GM19395 (cell line): ENCODE measurements at regions not wholly inside any gene's neighbourhood (a gene's known extent, or its start where the extent isn't known, plus 50 kb on each side); places are given as distances from the start of the nearest gene placed in this dataset.
"Not testable (repeated sequence)": the region's sequence is repeated elsewhere in the genome, so short reads cannot be mapped to it uniquely, and the experiment has no call there.

Experiments used
- ATAC-seq: cut with Tn5 transposase; IDR thresholded peaks from one replicate; pipeline ENCODE4 v1.9.1; 2021; ENCODE audit warnings: mild to moderate bottlenecking, moderate library complexity; ENCODE audit not compliant: unreplicated experiment

DNA sequence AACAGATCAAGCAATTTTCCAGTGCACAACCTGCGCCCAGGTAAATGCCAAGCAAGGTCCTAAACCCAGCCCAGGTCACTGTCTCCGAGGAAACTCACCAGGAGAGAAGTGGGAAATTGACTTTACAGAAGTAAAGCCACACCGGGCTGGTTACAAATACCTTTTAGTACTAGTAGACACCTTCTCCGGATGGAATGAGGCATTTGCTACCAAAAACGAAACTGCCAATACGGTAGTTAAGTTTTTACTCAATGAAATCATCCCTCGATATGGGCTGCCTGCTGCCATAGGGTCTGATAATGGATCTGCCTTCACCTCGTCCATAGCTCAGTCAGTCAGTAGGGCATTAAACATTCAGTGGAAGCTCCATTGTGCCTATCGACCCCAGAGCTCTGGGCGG, 459.0 kb upstream of the HTR1E start:
- ATAC-seq = not testable (repeated sequence)

DNA sequence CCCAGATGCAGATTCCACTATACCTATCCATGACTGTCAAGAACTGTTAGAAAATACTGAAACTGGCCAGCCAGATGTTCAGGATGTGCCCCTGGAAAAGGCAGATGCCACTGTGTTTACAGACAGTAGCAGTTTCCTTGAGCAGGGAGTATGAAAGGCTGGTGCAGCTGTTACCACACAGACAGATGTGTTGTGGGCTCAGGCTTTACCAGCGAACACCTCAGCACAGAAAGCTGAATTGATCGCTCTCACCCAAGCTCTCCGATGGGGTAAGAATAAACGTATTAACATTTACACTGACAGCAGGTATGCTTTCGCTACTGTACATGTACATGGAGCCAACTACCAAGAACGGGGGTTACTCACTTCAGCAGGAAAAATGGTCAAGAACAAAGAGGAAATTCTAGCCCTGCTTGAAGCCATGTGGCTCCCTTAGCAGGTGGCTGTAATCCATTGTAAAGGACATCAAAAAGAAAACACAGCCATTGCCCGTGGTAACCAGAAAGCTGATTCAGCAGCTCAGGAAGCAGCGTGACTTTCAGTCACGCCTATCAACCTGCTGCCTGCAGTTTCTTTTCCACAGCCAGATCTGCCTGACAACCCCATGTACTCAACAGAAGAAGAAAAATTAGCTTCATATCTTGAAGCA, 459.7 kb upstream of the HTR1E start:
- ATAC-seq = no peak

DNA sequence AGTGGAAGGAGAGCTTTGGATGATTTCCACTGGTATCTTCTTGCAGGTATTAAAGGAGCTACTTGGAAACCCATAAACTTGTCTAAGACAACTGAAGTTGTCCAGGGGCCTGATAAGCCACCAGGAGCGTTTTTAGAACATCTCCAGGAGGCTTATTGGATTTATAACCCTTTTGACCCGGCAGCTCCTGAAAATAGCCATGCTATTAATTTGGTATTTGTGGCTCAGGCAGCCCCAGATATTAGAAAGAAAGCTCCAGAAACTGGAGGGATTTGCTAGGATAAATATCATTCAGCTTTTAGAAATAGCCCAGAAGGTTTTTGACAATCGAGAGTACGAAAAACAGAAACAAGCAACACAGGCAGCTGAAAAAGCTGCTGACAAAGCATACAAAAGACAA, 461.0 kb upstream of the HTR1E start:
- ATAC-seq = no peak

DNA sequence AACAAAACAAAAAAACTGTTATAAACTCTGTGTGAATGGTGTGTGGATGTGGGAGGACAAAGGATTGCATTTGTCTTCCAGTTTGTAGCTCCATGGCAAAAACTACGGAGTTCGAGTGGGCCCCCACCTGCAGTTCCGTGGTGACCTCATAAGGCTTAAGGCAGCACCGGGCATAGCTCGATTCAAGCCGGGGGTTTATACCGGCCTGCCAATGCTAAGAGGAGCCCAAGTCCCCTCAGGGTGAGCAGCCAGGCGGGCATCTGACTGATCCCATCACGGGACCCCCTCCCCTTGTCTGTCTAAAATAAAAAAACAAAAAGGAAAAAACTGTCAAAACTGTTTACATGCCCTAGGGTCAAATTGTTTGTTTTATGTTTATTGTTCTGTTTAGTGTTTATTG, 463.2 kb upstream of the HTR1E start:
- no peak for ATAC-seq

DNA sequence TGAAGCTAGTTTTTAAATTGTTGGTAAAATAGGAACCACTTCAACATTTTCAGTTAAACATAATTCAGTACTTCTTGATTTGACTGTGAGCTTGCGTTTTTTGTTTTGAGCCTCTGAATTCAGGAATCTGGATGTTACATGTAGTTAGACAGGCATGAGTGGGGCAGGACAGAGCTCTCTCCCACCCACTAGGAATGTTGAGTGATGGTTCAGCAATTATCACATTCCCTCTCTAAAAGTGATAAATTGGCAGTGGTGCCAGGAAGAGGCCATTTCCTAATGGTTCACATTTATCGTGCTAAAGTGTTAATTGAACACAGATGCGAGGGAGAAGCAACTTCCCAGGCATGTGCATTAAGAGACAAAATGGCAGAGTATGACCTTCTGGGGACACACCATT, 465.5 kb upstream of the HTR1E start:
- ATAC-seq = no peak

DNA sequence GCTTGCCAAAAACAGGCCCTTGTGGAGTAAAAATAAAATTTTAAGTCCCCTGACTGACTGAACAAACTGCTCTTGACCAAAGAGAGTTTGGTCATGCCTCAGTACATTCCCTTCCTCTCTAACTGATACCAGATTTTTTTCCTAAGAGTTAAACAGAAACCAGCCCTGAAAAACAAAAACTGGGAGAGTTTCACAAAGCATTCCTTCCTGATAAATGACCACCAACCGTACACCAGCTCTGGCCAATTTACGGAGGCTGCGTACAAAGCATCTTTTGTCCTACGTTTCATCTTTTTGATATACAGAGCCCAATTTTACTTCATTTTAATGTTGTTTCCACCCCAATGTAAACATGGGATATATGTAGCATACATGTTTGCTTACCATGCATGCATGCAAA, 477.4 kb upstream of the HTR1E start:
- ATAC-seq = no peak

DNA sequence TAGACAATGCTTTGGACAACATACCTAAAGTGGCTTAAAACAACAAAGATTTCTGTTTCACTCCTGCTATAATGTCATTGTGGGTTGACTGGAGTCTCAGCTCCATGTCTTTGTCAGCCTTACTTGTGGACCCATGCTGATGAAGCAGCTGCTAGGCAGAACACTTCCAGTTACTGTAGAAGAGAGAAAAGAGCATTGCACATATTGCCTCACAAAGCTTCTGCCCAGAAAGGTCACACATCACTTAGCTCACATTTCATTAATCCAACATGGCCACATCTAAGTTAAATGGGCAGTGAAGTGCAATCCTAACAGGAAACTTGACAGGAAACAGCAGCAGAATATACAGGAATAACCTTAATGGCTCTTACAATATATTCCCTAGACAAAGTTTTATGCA, 480.5 kb upstream of the HTR1E start:
- no peak for ATAC-seq

DNA sequence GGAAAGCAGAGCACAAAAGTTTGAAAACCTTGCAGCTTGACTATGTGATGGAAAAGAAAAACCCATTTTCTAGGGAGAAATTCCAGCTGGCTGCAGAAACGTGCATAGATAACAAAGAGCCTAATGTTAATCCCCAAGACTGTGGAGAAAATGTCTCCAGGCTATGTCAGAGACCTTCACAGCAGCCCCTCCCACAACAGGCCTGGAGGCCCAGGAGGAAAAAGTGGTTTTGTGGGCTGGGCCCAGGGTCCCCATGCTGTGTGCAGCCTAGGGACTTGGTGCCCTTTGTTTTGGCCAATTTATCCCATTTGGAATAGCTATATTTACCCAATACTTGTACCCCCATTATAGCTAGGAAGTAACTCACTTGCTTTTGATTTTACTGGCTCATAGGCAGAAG, 484.1 kb upstream of the HTR1E start:
- ATAC-seq = no peak

DNA sequence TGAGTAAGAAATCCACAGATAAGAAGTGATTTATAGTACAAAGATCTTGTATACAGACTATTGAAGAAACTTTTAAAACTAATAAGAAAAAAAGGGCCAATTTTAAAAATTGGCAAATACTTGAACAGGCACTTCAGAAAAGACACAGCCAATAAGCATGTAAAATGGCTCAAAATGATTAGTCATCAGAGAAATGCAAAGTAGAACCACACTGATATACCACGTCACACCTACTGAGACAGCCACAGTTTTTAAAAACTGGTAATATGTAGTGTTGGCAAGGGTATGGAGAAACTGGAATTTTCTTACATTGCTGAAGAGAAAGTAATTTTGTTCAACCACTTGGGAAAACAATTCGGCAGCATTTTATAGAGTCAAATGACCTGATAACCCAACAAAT, 488.9 kb upstream of the HTR1E start:
- no peak for ATAC-seq

DNA sequence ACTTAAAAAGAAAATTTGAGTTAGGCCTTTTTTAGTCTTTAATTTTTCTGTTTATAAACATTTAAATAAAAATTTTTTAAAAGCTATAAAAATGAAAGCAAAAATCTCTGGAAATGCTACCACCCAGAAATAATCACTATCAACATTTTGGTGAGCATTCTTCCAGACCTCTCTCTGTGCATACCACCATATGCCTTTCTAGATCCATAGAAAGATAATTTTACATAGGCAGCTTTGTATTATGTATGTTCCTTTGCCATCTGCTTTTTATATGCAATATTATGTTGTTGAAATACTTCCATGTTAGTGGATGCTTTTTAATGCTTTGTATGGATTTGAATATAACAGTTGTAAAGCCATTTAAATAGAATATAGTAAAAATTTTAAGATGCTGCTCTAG, 496.7 kb upstream of the HTR1E start:
- no peak for ATAC-seq

DNA sequence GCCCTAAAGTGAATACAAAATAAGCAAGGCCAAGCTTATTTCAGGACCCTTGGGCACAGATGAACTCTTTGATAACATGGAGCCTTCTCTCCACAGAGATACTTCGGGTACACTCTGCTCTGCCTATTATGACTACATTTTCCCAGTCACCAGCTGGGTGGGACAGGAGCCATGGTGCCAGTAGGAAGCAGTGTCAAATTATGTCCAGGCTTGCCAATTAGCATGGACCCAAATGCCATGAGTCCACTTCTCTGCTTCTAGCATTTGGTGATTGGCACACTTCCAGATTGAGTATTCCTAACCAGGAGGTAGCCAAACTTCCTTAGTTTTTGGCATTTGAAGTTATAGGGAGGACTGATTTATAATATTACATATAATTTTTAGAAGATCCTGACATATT, 513.8 kb upstream of the HTR1E start:
- no peak for ATAC-seq

DNA sequence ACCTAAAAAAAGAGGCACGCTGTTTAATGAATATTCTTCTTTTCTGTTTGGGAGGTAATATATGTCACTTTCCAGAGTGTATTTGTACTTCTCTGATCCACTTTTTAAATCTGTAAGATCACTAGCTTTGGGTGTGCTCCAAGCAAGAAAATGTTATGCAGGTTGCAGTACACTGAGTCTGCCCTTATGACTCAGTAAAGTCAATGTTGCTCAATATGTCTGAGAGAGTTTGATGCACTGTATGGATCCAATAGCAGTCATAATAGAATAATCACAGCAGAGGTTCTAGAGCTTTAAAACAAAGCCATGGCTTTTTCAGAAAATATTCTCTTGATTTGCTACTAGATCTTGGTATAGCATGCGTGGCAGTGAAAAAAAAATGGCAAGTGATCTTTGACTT, 525.3 kb upstream of the HTR1E start:
- ATAC-seq = no peak

DNA sequence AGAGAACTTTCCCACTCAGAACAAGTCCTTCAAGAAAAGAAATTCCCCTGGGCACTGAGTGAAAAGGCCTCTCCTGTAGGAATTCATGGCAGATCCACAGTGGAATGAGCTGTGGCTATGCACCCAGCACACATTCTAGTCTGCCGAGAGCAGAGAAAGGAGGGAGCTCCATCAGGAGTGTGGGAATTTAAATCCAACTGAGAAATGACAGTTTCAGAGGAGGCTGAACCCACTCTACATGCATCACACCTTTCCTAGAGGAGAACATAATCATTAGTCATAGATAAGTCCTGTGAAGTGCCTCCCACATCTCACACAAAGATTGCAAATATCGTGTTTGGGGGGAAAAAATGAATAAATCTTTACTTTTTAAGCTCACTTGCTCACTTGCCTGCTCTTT, 530.2 kb upstream of the HTR1E start:
- ATAC-seq = no peak

DNA sequence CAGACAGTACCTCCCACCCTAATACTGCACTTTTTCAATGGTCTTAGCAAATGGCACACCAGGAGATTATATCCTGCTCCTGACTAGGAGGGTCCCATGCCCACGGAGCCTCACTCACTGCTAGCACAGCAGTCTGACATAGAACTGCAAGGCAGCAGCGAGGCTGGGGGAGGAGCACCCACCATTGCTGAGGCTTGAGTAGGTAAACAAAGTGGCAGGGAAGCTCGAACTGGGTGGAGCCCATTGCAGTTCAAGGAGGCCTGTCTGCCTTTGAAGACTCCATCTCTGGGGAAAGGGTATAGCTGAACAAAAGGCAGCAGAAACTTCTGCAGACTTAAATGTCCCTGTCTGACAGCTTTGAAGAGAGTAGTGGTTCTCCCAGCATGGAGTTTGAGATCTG, 544.5 kb upstream of the HTR1E start:
- ATAC-seq = not testable (repeated sequence)

DNA sequence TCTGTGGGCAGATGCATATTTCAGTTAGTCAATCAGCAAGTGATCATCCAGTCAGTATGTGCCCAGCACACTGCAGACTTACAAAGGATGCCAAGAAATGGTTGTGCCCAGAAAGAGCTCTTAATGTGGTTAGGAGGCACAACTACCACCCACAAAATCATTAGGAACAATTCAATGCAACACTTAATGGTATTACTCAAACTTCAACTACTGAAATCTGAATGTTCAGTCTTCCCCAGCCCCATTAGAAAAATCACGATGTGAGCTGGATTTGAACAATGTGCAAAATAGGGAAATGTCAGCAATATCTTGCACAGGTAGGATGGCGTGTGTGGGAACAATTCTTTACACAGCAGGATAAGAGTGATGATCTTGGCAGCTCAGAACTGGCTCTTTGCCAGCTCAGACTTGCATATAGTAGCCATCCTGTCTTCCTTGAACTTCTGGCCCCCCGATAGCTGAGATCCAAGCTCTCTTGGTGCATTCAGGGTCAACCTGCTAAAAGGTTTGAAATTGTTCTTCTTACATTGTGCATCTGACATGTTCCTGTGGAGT, 556.7 kb upstream of the HTR1E start:
- no peak for ATAC-seq

DNA sequence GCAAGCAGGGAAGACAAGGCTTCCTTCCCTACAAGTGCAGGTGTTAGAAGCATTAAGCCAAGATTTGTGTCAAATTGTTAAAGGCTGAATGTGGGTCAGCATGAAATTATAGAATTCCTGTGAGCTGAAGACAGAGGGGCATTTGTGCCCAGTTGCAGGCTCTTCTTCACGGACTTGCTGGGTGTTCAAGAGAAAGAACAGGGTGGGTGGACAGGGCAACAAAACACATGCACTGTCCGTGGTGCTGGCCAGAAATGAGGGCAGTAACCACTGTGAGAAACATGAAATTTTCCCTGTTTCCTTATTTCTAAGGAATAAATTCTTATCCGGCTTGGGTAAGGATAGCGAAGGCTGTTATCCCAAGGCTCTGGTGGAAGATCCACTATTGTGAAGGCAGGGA, 579.5 kb upstream of the HTR1E start:
- no peak for ATAC-seq

DNA sequence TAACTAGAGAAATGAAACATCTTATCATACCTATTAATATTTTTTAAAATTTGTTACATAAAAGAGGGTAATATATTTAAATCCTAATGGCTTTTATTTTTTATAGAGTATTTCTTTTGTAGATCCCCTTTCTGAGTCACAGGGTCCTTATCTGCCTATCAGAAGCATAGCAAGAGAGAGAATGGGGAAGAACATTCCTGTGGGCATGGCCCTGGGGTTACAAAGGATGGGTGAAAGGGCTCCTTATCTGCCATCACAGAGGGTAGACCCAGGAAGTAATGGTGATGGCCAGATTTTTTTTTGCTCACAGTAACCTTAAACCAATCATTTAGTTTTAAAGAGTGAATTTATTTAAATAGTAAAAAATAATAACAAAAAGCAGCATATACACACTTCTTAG, 582.1 kb upstream of the HTR1E start:
- ATAC-seq = no peak

DNA sequence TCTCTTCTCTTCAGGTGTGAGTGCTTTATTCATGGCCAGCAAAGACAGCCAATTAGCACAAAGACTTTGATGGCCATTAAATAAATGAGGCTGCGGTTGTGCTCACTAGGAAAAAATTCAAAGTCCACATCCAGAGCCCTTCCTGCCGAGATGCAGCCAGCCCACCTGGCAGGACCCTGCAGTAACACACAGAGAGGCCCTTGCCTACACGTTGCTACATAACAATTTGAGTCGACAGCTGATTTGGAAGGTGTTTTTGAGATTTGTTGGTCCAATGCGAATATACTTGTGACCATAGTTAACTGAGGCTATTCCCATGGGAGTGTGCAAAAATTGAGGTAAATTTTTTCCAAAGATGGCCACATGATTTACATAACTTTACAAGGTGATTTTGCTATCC, 605.4 kb upstream of the HTR1E start:
- ATAC-seq = no peak

DNA sequence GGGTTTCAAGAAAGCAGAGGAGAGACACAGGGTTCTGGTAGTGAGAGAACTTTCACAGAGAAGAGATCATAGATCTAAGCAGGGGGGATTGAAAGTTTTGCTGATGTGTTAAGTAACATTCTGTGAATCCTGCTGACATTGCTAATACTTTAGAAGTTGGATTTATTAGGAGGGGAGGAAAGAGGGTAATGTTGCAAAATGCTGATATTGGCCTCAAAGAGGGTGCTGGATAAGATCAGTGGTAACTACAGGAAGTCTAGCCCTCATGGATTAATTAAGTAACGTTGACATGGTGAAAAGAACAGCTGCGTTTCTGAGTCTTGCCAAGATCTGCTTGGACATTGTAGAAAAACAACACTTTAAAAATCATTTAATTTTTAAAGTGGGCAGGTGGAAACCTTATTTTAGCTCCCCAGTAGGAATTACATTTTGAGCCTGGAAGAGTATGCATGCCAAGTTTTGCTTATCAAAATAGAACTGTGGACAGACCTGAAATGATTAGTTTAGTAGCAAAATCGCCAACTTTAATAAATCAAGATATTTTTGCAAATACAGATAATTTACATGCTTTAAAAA, 606.0 kb upstream of the HTR1E start:
- ATAC-seq = no peak

DNA sequence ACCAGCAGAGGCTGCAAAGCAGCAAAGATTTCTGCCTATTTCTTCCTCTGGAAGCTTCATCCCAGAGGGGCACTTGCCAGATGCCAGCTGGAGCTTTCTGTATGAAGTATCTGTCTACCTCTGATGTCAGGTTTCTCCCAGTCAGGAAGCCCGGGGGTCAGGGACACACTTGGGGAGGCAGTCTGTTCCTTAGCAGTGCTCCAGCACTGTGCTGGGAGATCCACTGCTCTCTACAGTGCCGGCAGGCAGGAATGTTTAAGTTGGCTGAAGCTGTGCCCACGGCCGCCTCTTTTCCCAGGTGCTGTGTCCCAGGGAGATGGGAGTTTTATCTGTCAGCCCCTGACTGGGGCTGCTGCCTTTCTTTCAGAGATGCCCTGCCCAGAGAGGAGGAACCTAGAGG, 631.1 kb upstream of the HTR1E start:
- ATAC-seq = no peak

DNA sequence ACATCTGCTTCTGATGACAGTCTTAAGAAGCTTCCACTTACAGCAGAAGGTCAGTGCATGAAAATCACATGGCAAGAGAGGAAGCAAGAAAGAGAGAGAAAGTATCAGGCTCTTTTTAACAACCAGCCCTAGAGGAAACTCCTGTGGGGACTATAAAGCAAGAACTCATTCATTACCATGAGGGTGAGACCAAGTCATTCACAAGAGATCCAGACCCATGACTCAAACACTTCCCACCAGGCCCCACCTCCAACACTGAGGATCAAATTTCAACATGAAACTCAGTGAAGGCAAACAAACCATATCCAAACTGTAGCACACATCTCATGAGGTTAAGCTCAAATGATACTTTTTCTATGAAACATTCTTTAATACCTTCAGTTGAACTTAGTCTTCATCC, 643.2 kb upstream of the SYNCRIP start:
- no peak for ATAC-seq

DNA sequence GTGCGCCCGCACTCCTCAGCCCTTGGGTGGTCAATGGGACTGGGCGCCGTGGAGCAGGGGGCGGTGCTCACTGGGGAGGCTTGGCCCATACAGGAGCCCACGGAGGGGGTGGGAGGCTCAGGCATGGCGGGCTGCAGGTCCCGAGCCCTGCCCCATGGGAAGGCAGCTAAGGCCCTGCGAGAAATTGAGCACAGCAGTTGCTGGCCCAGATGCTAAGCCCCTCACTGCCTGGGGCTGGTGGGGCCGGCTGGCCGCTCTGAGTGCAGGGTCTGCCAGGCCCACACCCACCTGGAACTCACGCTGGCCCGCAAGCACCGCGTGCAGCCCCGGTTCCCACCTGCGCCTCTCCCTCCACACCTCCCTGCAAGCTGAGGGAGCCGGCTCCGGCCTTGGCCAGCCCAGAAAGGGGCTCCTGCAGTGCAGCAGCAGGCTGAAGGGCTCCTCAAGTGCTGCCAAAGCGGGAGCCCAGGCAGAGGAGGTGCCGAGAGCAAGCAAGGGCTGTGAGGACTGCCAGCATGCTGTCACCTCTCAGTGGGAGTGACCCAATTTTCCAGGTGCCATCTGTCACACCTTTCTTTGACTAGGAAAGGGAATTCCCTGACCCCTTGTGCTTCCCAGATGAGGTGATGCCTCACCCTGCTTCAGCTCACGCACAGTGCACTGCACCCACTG, 642.3 kb upstream of the SYNCRIP start:
- ATAC-seq = not testable (repeated sequence)
